Activated CD8-positive, alpha-beta memory T cell treated with anti-CD3 and anti-CD28 coated beads, Interleukin-2, amount 50 U/mL, for 4 hours (primary cell): ENCODE measurements at regions not wholly inside any gene's neighbourhood (a gene's known extent, or its start where the extent isn't known, plus 50 kb on each side); places are given as distances from the start of the nearest gene placed in this dataset.

Experiments
- DNase-seq: peaks from one replicate; pipeline ENCODE4 v3.0.0-alpha.2; 2020

DNA sequence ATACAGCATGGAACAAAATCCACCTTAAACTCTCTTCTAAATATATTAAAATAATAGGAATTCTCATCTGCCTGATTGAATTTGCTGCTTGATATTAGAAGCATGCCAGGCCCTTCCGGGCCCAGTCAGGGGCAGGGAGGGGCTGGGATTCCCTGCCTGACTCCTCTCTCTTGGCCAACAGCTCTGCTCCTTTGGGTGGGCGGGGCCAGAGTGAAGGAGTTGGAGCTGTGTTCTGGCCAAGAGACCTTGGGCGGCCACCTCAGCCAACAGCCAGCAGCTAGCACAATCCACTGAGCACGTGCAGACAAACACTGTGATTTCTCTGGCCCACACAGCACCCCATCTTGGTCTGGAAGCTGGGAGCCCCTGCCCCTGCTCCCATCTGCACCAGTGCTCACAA is 140.3 kb downstream of the PJA1 start:
- DNase-seq, result no peak

DNA sequence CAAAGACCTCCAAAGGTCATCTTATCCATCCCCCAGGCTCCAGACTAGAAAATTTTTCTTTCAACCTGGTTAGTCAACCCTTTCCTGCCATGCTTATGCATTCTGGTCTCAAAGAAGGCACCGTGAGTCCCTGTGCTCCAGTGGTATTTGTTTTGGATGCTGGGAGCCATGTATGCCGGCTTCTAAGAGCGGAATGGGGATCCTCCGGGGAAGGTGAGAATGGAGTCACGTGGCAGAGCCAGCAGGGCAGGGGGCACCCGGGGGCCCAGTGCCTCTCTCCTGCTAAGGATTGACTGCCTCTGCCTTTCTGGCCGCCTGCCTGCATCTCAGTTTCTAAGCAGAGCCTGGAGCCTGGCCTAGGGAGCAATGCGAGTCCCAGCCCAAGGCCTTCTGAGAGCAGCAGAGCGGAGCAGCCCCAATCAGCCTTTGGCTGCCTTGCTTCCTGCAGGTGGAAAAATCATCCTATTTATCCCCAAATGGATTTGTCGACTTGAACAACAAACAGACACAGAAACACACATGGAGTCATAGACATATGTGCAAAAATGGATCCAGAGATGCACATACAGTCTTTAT is 141.0 kb downstream of the PJA1 start:
- DNase-seq, result no peak

DNA sequence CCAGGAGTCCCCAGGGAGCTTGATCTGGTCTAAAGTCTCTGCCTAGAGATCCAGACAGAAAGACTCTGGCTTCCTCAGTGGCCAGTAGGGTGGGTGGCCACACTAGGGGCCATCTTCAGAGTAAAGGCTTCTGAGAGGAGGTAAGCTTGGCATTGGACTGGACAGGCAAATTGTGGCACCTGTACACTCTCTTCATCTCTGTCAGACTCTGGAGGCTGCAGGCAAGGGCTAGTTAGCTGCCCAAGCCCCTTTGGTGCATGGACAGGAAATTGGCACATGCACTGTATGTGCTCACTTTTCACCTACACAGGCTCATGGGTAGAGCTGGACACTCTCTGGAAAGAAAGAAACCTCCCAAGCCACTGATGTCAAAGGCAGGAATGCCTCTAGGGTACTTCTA is 142.8 kb downstream of the PJA1 start:
- DNase-seq, result no peak

GRCh38 chrX:69021141-69021960 is 143.9 kb downstream of the PJA1 start:
- no peak for DNase-seq

DNA sequence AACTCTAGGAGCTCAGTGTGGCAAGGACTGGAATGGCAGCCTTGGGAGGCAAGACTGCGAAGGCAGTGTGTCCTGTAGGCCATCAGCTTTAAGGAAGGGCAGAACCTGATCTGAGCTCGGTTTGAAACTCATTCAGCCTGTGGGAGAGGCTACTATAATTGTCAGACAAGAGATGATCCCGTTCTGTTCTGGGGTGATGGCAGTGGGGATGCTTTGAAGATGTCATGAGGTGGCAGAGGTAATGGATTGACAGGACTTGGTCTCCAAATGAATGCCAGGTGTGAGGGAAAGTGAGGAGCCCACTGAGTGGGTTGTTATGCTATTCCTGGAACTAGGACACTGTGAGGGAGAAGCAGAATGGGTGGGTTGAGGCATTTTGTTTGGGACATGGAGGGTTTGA is 144.9 kb downstream of the PJA1 start:
- DNase-seq, result no peak

DNA sequence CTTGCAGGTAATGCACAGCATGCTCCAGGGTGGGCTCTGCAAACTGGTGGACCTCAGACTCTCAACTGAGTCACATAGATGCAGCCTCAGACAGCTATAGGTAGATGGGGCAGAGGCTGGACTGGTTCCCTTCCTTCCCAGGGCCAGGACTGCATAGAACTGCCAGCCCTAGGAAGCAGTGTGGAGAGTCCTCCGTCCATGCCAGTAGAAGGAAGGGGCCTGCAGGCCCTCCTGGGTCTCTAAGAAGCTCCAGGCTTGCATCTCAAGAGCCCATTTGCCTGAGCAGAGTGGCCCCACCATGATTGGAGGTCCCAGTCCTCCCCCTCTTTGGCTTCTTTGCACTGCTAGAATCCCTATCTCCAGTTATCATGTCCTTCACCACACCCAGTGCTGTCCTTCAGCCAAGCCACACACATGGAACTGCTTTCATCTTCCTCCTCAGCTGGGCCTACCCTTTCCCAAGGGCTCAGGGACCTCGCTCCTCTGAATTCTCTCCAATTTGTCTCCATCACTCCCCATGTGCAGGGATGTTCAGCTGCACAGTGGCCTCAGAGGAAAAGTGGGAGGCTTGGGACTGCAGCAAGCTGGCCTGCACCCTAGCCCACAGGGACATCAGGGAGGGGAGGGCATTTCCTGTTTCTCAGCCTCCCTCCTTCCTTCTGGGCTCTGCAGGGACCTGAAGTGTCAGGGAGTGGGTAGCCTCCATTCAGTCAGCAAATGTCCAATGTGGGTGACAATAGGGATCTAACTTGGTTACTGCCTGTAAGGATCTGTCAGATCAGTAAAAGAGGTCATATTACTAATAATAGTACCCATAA is 146.0 kb downstream of the PJA1 start:
- no peak for DNase-seq

- no peak for DNase-seq
These were observed 146.7 kb downstream of the PJA1 start for GRCh38 chrX:69018416-69019072.

- DNase-seq, result no peak
These were observed 148.8 kb downstream of the PJA1 start for GRCh38 chrX:69016293-69016941.

GRCh38 chrX:69015564-69016292 is 149.5 kb downstream of the PJA1 start:
- DNase-seq, result no peak

GRCh38 chrX:69015156-69015555 is 150.1 kb downstream of the PJA1 start:
- no peak for DNase-seq

GRCh38 chrX:69014200-69014599 is 151.1 kb downstream of the PJA1 start:
- no peak for DNase-seq

DNA sequence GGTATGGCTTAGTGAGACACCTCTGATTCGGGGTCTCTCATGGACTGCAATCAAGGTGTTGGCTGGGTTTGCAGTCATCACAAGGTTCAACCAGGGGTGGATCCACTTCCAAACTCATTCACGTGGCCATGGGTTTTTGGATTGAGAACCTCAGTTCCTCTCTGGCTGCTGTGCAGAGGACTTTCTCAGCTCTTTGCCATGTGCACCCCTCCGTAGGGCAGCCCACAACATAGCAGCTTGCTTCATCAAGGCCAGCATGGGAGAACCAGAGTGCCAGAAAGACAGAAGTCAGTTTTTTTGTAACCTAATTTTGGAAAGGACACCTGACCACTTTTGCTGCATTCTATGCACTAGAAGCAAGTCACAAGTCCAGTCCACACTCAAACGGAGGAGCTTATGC is 154.9 kb downstream of the PJA1 start:
- DNase-seq, result no peak

- DNase-seq, result no peak
These were observed 164.4 kb downstream of the PJA1 start for GRCh38 chrX:69000877-69001276.

DNA sequence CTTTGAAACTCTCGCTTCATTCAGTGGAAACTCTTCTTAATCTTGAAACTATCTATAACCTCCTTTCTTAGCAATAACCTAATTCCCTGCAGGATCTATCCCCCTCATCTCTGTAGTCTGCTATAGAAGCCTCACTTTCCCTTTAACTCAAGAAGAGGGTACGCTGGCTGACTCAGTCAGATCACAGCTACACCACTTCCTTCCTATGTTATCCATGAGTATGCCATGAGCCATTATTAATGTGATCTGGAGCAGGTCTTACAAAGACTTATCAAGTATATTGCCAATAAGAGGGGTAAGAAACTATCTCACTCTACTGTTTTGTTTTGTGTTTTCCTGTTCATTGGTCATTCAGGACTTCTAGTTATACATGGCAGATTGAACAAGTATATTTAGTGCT is 165.3 kb downstream of the PJA1 start:
- no peak for DNase-seq

- no peak for DNase-seq
These were observed 165.9 kb downstream of the PJA1 start for GRCh38 chrX:68999356-68999755.

DNA sequence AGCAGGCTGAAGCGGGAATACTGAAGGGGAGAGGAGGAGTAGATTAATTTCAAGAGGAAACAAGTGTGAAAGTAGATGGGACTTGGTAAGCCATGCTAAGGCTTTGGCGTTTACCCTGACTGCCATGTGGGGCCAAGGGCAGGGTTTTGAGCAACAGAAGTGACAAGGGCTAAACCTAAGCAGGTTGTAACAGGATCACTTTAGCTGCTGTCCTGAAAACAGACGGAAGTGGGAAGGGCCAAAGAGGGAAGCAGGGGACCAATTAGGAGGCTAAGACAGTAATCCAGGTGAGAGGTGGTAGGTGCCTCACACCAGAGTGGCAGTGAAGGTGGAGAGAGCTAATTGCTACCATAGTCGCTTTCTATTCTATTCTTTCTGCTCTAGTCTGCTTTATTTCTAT is 166.5 kb downstream of the PJA1 start:
- DNase-seq, result no peak

DNA sequence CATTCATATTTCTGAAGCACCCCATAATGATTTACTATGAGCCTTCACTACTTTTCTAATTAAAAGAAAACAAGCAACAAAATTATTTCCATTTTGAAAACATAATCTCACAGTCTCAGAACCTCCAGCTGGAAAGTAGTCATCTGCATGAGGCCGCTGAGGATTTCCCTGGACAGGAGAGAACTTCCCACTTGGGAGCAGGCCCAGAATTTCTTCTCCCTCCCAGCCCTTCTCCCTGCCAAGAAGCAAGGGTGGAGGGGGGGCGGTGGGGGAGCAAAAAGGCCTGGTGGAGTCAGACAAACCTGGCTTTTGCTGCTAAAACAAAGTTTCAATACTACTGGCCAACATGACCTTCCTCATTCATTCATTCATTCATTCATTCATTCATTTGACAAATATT is 167.3 kb downstream of the PJA1 start:
- DNase-seq, result no peak

DNA sequence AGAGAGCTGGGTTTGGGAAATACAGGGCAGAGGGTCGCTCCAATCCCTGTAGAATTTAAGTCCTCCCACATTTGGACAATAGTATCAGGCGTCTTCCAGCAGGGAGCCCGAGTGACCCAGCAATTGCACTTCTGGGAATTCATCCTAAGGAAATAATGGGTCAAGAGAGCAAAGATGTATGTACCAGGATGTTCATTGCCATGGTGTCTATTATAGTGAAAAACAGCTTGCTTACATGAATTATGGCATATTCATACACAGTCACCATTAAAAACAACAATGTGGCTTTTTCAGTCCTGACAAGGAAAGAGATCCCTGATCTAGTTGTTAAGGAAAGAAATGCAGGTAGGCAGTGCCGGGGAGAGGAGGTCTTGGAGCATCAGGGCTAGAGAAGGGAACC is 167.7 kb downstream of the PJA1 start:
- DNase-seq, result no peak

- DNase-seq, result no peak
These were observed 167.1 kb downstream of the EFNB1 start for GRCh38 chrX:68995780-68996551.

DNA sequence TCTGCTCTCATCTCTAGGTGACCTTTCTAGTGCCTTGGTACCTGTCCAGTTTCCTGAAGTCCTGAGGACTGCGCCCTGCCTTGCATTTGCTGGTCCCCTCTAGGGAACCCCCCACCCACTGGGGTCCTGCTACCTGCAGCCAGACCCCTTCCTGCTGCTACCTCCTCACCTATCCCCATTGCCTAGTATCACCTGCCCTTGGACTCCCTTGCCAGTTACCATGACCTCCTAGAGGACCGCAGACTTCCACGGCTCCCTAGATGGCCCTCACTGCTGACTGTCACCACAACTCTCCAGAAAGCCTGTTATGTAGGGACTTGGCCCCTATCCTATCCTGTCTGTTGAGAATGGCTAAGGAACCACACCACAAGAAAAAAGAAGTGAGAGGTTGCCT is 166.6 kb downstream of the EFNB1 start:
- no peak for DNase-seq

DNA sequence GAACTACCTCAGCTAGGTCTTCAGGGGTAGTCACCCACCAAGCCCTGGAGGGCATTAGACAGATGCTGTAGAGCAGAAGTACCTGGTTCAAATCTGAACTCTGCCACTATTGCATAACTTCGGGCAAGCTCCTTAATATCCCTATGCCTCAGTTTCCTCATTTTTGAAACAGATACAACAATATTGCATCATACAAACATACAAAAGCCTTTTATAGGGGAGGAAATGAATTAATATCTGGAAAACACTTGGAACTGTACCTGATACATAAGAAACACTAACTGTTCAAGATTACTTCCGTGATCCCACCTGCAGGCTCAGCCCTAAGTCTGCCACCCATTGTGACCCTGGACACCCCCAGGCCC is 166.1 kb downstream of the EFNB1 start:
- DNase-seq, result no peak
